ENCODE measurements at regions not wholly inside any gene's neighbourhood (a gene's known extent, or its start where the extent isn't known, plus 50 kb on each side); places are given as distances from the start of the nearest gene placed in this dataset.
A peak's percentile ranks its signal among the peaks of the same experiment; 100 is the strongest.

DNA sequence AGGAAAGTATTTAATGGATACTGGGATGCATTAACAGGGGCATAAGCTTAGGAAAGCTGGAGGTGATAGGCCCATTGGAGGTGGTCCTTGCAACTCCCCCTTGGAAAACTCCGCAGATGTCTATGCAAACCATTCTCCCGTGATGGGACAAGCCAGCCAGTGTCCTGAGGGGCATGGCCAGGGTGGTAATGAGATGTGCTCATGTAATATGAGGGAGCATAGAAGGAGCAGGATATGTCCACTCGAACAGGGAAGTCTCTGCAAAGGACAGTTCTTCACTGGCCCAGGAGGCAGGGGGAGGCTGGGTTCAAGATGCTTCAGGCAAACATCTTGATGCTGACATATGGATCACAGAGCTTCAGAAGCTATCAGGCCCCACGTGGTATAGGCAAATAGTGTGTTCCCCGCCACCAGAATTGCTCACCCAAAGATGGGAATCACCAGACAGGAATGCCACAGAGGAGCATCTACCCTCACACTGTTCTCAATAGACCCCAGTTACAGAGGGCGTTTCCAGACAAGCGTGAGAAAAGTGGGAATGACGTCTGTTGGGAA lies 201.6 kb upstream of the CDH4 start:
- ATAC-seq (ENCODE audit: insufficient read depth, low FRiP score) (no peak), DNase-seq (no peak)
- no peak overlapping the region for H3K9ac ChIP-seq (ENCODE audit: insufficient read depth in 1 of 2, low read length in 2 of 2)
- no peak overlapping the region for H3K4me3 ChIP-seq
- no peak overlapping the region for H3K27ac ChIP-seq (ENCODE audit: low read depth in 1 of 2, low read length in 1 of 2)
- peaks cover 0 to 4% (median 1%) of the 10 kb centered on the region in 4 donors for H3K9me3 ChIP-seq (ENCODE audit: control insufficient read depth in 4 of 4, insufficient read depth in 3 of 4, low read length in 3 of 4)
- no peaks in the 10 kb centered on the region for H3K36me3 ChIP-seq (ENCODE audit: control insufficient read depth in 4 of 4, insufficient read depth in 4 of 4, low read length in 4 of 4)
- no peaks in the 10 kb centered on the region for H3K27me3 ChIP-seq (ENCODE audit: control insufficient read depth in 3 of 3, insufficient read depth in 3 of 3, low read length in 2 of 3)
- H3K4me1 ChIP-seq (ENCODE audit: control insufficient read depth in 5 of 5, insufficient read depth in 5 of 5, low read length in 5 of 5) = peaks cover 0 to 11% (median 0%) of the 10 kb centered on the region in 5 donors
- 79 to 82% methylated on average over 8 of the region's 8 CpGs for WGBS, 2 donors
- TF ChIP-seq, protein P1, sequence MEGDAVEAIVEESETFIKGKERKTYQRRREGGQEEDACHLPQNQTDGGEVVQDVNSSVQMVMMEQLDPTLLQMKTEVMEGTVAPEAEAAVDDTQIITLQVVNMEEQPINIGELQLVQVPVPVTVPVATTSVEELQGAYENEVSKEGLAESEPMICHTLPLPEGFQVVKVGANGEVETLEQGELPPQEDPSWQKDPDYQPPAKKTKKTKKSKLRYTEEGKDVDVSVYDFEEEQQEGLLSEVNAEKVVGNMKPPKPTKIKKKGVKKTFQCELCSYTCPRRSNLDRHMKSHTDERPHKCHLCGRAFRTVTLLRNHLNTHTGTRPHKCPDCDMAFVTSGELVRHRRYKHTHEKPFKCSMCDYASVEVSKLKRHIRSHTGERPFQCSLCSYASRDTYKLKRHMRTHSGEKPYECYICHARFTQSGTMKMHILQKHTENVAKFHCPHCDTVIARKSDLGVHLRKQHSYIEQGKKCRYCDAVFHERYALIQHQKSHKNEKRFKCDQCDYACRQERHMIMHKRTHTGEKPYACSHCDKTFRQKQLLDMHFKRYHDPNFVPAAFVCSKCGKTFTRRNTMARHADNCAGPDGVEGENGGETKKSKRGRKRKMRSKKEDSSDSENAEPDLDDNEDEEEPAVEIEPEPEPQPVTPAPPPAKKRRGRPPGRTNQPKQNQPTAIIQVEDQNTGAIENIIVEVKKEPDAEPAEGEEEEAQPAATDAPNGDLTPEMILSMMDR (IDR thresholded peaks at IDR 0.05; ENCODE audit: control extremely low read depth, extremely low read depth) = no peak

- Histone ChIP-seq H3K36me3 (ENCODE audit: control insufficient read depth in 4 of 4, insufficient read depth in 4 of 4, low read length in 4 of 4) (no peaks in the 10 kb centered on the region), H3K9ac (ENCODE audit: insufficient read depth in 1 of 2, low read length in 2 of 2) (no peak overlapping the region), H3K4me3 (no peak overlapping the region), H3K4me1 (ENCODE audit: control insufficient read depth in 5 of 5, insufficient read depth in 5 of 5, low read length in 5 of 5) (peaks cover 0 to 30% (median 12%) of the 10 kb centered on the region in 5 donors), H3K9me3 (ENCODE audit: control insufficient read depth in 4 of 4, insufficient read depth in 3 of 4, low read length in 3 of 4) (peaks cover 0 to 4% (median 1%) of the 10 kb centered on the region in 4 donors), H3K27ac (ENCODE audit: low read depth in 1 of 2, low read length in 1 of 2) (no peak overlapping the region), H3K27me3 (ENCODE audit: control insufficient read depth in 3 of 3, insufficient read depth in 3 of 3, low read length in 2 of 3) (no peaks in the 10 kb centered on the region)
- peak in 2 of 3 donors; percentile 1 to 20 for DNase-seq
- TF ChIP-seq, protein P1 (IDR thresholded peaks at IDR 0.05; ENCODE audit: control extremely low read depth, extremely low read depth) = no peak
- 66 to 79% methylated on average over 16 of the region's 16 CpGs for WGBS, 2 donors
- ATAC-seq (ENCODE audit: insufficient read depth, low FRiP score) = no peak
These were observed 199.8 kb upstream of the CDH4 start for GRCh38 chr20:61052195-61052750.

GRCh38 chr20:61052776-61053442 lies 199.2 kb upstream of the CDH4 start:
- no peak overlapping the region for H3K27ac ChIP-seq (ENCODE audit: low read depth in 1 of 2, low read length in 1 of 2)

More at GRCh38 chr20:61052776-61053442, 199.2 kb upstream of the CDH4 start:
- DNase-seq (no peak), ATAC-seq (ENCODE audit: insufficient read depth, low FRiP score) (no peak)
- Histone ChIP-seq H3K9me3 (ENCODE audit: control insufficient read depth in 4 of 4, insufficient read depth in 3 of 4, low read length in 3 of 4) (peaks cover 0 to 4% (median 1%) of the 10 kb centered on the region in 4 donors), H3K36me3 (ENCODE audit: control insufficient read depth in 4 of 4, insufficient read depth in 4 of 4, low read length in 4 of 4) (no peaks in the 10 kb centered on the region), H3K4me1 (ENCODE audit: control insufficient read depth in 5 of 5, insufficient read depth in 5 of 5, low read length in 5 of 5) (peaks cover 0 to 34% (median 13%) of the 10 kb centered on the region in 5 donors), H3K4me3 (no peak overlapping the region), H3K27me3 (ENCODE audit: control insufficient read depth in 3 of 3, insufficient read depth in 3 of 3, low read length in 2 of 3) (no peaks in the 10 kb centered on the region), H3K9ac (ENCODE audit: insufficient read depth in 1 of 2, low read length in 2 of 2) (no peak overlapping the region)
- TF ChIP-seq, protein P1 (IDR thresholded peaks at IDR 0.05; ENCODE audit: control extremely low read depth, extremely low read depth) = no peak
- WGBS, 2 donors = 71 to 79% methylated on average over 13 of the region's 13 CpGs

Data from lung (tissue), 11 donors.